GM12878 (cell line): ENCODE measurements at regions not wholly inside any gene's neighbourhood (a gene's known extent, or its start where the extent isn't known, plus 50 kb on each side); places are given as distances from the start of the nearest gene placed in this dataset.

Experiments used
- ATAC-seq: fragments of 200-7000 bp; cut with Tn5 transposase; 3 replicates; pipeline ENCODE4 v1.9.1; 2020; ENCODE audit warnings: mild to moderate bottlenecking, moderate library complexity
- BruUV-seq: library from RNA; stranded (reverse); fragments of 400-500 nt; replicated peaks from 2 replicates; lab custom pipeline; 2021; lab: Mats Ljungman, UMichigan
- CTCF ChIA-PET: fragments of 300-600 bp; sonication (Branson Sonifier 250); formaldehyde crosslinking; extraction: SDS; loops from one replicate; lab custom pipeline; 2021; ENCODE audit warnings: inconsistent platforms; lab: Yijun Ruan, JAX
- POLR2A ChIA-PET: fragments of 350-600 bp; formaldehyde crosslinking; extraction: SDS; loops from one replicate; lab custom pipeline; 2021; ENCODE audit warnings: inconsistent platforms; lab: Charles Lee
- RAD21 ChIA-PET: fragments of 300-600 bp; sonication (Branson Sonifier 250); formaldehyde crosslinking; loops from one replicate; lab custom pipeline; 2023; ENCODE audit warnings: antibody characterized with exemption; ENCODE audit not compliant: unreplicated experiment; lab: Charles Lee
- SMC1A ChIA-PET: fragments of 300-600 bp; sonication (Branson Sonifier 250); formaldehyde crosslinking; loops from one replicate; lab custom pipeline; 2023; ENCODE audit not compliant: unreplicated experiment, uncharacterized antibody; lab: Charles Lee
- DNase-seq: peaks from one replicate; pipeline ENCODE4 v3.0.0-alpha.2; 2011; ENCODE audit warnings: low read depth, low spot score
- FAIRE-seq: peaks from 3 replicates; lab custom pipeline; 2011; peaks lifted over from hg19 to GRCh38; lab: Jason Lieb, UNC
- H2AFZ ChIP-seq: 2 replicates; pipeline ENCODE4 v1.6.0; 2011; ENCODE audit warnings: low read depth, low read length, control low read depth; ENCODE audit not compliant: control insufficient read depth
- H3K27ac ChIP-seq: 2 replicates; pipeline ENCODE4 v1.5.1; 2011; ENCODE audit warnings: control low read depth; ENCODE audit not compliant: control insufficient read depth, insufficient read depth
- H3K27me3 ChIP-seq, 2 experiments: replicated peaks in 1 of 2; 2 replicates each; pipeline versions ENCODE4 v1.6.0 to v1.6.1; 2011; ENCODE audit warnings: low read length in 1 of 2; ENCODE audit not compliant: control insufficient read depth in 2 of 2, insufficient read depth in 2 of 2
- H3K36me3 ChIP-seq, 2 experiments: 2 replicates each; pipeline ENCODE4 v1.5.1; 2011; ENCODE audit warnings: low read length in 1 of 2; ENCODE audit not compliant: control insufficient read depth in 2 of 2, insufficient read depth in 2 of 2
- H3K4me1 ChIP-seq: 2 replicates; pipeline ENCODE4 v1.6.1; 2011; ENCODE audit warnings: mild to moderate bottlenecking, low read length, moderate library complexity, mixed read lengths; ENCODE audit not compliant: control insufficient read depth, insufficient read depth
- H3K4me2 ChIP-seq: 2 replicates; pipeline ENCODE4 v1.6.0; 2011; ENCODE audit warnings: control low read depth; ENCODE audit not compliant: control insufficient read depth, insufficient read depth
- H3K4me3 ChIP-seq: fragments of 200-600 bp; sonication (generic); 2 replicates; pipeline ENCODE4 v1.5.1; 2016
- H3K79me2 ChIP-seq: 2 replicates; pipeline ENCODE4 v1.6.0; 2011; ENCODE audit warnings: low read length; ENCODE audit not compliant: control insufficient read depth, insufficient read depth
- H3K9ac ChIP-seq: 2 replicates; pipeline ENCODE4 v1.8.0; 2011; ENCODE audit warnings: low read length, control low read depth, mixed read lengths; ENCODE audit not compliant: control insufficient read depth, insufficient read depth
- H3K9me3 ChIP-seq: replicated peaks from 3 replicates; pipeline ENCODE4 v1.5.1; 2011; ENCODE audit warnings: mild to moderate bottlenecking, low read length; ENCODE audit not compliant: control insufficient read depth, insufficient read depth
- H4K20me1 ChIP-seq: 2 replicates; pipeline ENCODE4 v1.6.0; 2011; ENCODE audit not compliant: control insufficient read depth, insufficient read depth
- ATF3 ChIP-seq: IDR thresholded peaks from 2 replicates; pipeline ENCODE4 v1.6.1; 2011; ENCODE audit warnings: low read depth, mild to moderate bottlenecking, low read length, moderate library complexity, borderline replicate concordance; ENCODE audit errors: extremely low read depth
- CEBPB ChIP-seq, 2 experiments: fragments of 150-350 bp in 1 of 2; IDR thresholded peaks; 2 replicates each; pipeline ENCODE4 v1.6.1; 2012 to 2014; ENCODE audit warnings: low read depth in 2 of 2, low read length in 2 of 2, borderline replicate concordance in 1 of 2, inconsistent platforms in 1 of 2
- E2F4 ChIP-seq: IDR thresholded peaks from 2 replicates; pipeline ENCODE4 v1.6.1; 2012; ENCODE audit warnings: low read depth, low read length, improper control_type of control experiment
- GABPA ChIP-seq: IDR thresholded peaks from 2 replicates; pipeline ENCODE4 v1.6.1; 2014; ENCODE audit warnings: antibody characterized with exemption, low read depth, mild to moderate bottlenecking, inconsistent platforms
- KDM1A ChIP-seq: fragments of 200-600 bp; sonication (generic); IDR thresholded peaks from 2 replicates; pipeline ENCODE4 v1.6.1; 2016; ENCODE audit warnings: borderline replicate concordance
- MXI1 ChIP-seq: fragments of 150-350 bp; IDR thresholded peaks from 2 replicates; pipeline ENCODE4 v1.6.1; 2011; ENCODE audit warnings: low read depth, mild to moderate bottlenecking, inconsistent platforms, low read length, improper control_type of control experiment
- NR2C1 ChIP-seq: fragments of 450-650 bp; IDR thresholded peaks from 2 replicates; pipeline ENCODE4 v1.6.1; 2017; ENCODE audit warnings: antibody characterized with exemption, mild to moderate bottlenecking, moderate library complexity
- SPI1 ChIP-seq: IDR thresholded peaks from 2 replicates; pipeline ENCODE4 v1.6.1; 2011; ENCODE audit warnings: low read depth, mild to moderate bottlenecking, low read length, moderate library complexity, borderline replicate concordance; ENCODE audit not compliant: insufficient read depth
- SREBF1 ChIP-seq: IDR thresholded peaks from 2 replicates; pipeline ENCODE4 v1.6.1; 2012; ENCODE audit warnings: mild to moderate bottlenecking, low read length
- ZBTB33 ChIP-seq: fragments of 450-650 bp; IDR thresholded peaks from 2 replicates; pipeline ENCODE4 v1.6.1; 2017; ENCODE audit warnings: mild to moderate bottlenecking
- ZNF207 ChIP-seq: fragments of 450-650 bp; IDR thresholded peaks from 2 replicates; pipeline ENCODE4 v1.6.1; 2014; ENCODE audit warnings: antibody characterized with exemption, mild to moderate bottlenecking, borderline replicate concordance
- ZZZ3 ChIP-seq: IDR thresholded peaks from 2 replicates; pipeline ENCODE4 v1.6.1; 2011; ENCODE audit warnings: low read depth; ENCODE audit not compliant: control insufficient read depth, insufficient read length
- in situ Hi-C: fragments of 300-500 bp; cut with MboI; formaldehyde crosslinking; loops from 9 replicates; pipeline ENCODE4 v1.14.3; 2018; ENCODE audit warnings: mixed read lengths
- intact Hi-C: fragments of 100-400 bp; cut with micrococcal nuclease; formaldehyde crosslinking; loops from one replicate; pipeline ENCODE4 v1.14.2; 2022; ENCODE audit not compliant: unreplicated experiment
- TF ChIP-seq, protein P1 (sequence below): fragments of 450-650 bp; IDR thresholded peaks from 2 replicates; pipeline ENCODE4 v1.6.1; 2018; ENCODE audit warnings: borderline replicate concordance, mild to moderate bottlenecking; ENCODE audit not compliant: partially characterized antibody

DNA sequence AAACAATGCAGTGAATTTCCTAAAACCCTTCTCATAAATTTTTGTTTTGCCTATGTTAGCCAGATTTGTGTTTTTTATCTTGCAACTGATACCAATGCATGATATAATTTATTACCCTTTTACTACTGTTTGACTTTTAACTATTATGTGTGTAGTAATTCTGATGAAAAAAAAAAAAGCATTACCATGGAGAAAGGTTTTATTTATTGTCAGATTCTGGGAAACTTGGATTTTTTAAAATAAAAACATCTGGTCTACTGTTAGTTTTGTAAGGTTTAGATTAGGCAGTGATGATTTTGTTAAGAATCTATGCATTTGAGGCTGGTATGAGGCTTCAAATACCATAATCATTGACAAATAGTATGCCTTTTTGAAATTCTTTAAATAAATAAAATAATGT, 470.4 kb upstream of the ROBO1 start:
- Histone ChIP-seq H4K20me1 (no peaks in the 10 kb centered on the region), H3K4me2 (no peak overlapping the region), H2AFZ (no peak overlapping the region), H3K36me3 (no peaks in the 10 kb centered on the region), H3K79me2 (no peaks in the 10 kb centered on the region), H3K4me1 (no peaks in the 10 kb centered on the region), H3K4me3 (no peak overlapping the region), H3K27me3 (no peaks in the 10 kb centered on the region), H3K9me3 (no peaks in the 10 kb centered on the region), H3K27ac (no peak overlapping the region), H3K9ac (no peak overlapping the region)
- BruUV-seq: no TSS peak
- no peak for DNase-seq
- TF ChIP-seq SREBF1: no peak
- TF ChIP-seq KDM1A: no peak
- no peak for TF ChIP-seq E2F4
- no peak for TF ChIP-seq ZNF207
- no peak for TF ChIP-seq CEBPB (IDR thresholded peaks at IDR 0.05; ENCODE audit: borderline replicate concordance in 1 of 2, low read depth in 2 of 2, low read length in 2 of 2)
- TF ChIP-seq SPI1: no peak
- no peak for TF ChIP-seq GABPA
- no peak for TF ChIP-seq ZZZ3
- TF ChIP-seq ATF3: no peak
- TF ChIP-seq ZBTB33: no peak
- TF ChIP-seq, protein P1, sequence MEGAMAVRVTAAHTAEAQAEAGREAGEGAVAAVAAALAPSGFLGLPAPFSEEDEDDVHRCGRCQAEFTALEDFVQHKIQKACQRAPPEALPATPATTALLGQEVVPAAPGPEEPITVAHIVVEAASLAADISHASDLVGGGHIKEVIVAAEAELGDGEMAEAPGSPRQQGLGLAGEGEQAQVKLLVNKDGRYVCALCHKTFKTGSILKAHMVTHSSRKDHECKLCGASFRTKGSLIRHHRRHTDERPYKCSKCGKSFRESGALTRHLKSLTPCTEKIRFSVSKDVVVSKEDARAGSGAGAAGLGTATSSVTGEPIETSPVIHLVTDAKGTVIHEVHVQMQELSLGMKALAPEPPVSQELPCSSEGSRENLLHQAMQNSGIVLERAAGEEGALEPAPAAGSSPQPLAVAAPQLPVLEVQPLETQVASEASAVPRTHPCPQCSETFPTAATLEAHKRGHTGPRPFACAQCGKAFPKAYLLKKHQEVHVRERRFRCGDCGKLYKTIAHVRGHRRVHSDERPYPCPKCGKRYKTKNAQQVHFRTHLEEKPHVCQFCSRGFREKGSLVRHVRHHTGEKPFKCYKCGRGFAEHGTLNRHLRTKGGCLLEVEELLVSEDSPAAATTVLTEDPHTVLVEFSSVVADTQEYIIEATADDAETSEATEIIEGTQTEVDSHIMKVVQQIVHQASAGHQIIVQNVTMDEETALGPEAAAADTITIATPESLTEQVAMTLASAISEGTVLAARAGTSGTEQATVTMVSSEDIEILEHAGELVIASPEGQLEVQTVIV: no peak
- TF ChIP-seq NR2C1: no peak
- no peak for TF ChIP-seq MXI1
- in situ Hi-C loops (no loop called here), intact Hi-C loops (no loop called here)
- ChIA-PET RAD21 (no interaction called here), POLR2A (no interaction called here), CTCF (no interaction called here), SMC1A (no interaction called here)
- no peak for ATAC-seq
- no peak for FAIRE-seq
